ENCODE measurements at regions not wholly inside any gene's neighbourhood (a gene's known extent, or its start where the extent isn't known, plus 50 kb on each side); places are given as distances from the start of the nearest gene placed in this dataset.

GRCh38 chr6:90695316-90695715, 108.4 kb upstream of the MAP3K7 start:
- in situ Hi-C loops (cut with MboI; ENCODE audit: low sequenced_read_pairs, unreplicated experiment) = no loop called here
- no peak for DNase-seq (ENCODE audit: low spot score)
- no peak for TF ChIP-seq CTCF (IDR thresholded peaks at IDR 0.05; ENCODE audit: borderline replicate concordance, control extremely low read depth, extremely low read depth, insufficient read depth, missing control alignments)

GRCh38 chr6:90694802-90695201, 107.9 kb upstream of the MAP3K7 start:
- DNase-seq (ENCODE audit: low spot score) = no peak
- in situ Hi-C loops (cut with MboI; ENCODE audit: low sequenced_read_pairs, unreplicated experiment) = no loop called here
- TF ChIP-seq CTCF (IDR thresholded peaks at IDR 0.05; ENCODE audit: borderline replicate concordance, control extremely low read depth, extremely low read depth, insufficient read depth, missing control alignments) = no peak

- peak; percentile 8 for TF ChIP-seq CTCF (IDR thresholded peaks at IDR 0.05; ENCODE audit: borderline replicate concordance, control extremely low read depth, extremely low read depth, insufficient read depth, missing control alignments)
- in situ Hi-C loops (cut with MboI; ENCODE audit: low sequenced_read_pairs, unreplicated experiment) = no loop called here
- DNase-seq (ENCODE audit: low spot score) = no peak
Measured at GRCh38 chr6:90691823-90692222, 105.0 kb upstream of the MAP3K7 start.

GRCh38 chr6:90689172-90689571, 102.3 kb upstream of the MAP3K7 start:
- DNase-seq (ENCODE audit: low spot score) = no peak
- in situ Hi-C loops (cut with MboI; ENCODE audit: low sequenced_read_pairs, unreplicated experiment) = no loop called here
- no peak for TF ChIP-seq CTCF (IDR thresholded peaks at IDR 0.05; ENCODE audit: borderline replicate concordance, control extremely low read depth, extremely low read depth, insufficient read depth, missing control alignments)

GRCh38 chr6:90687775-90688380, 101.0 kb upstream of the MAP3K7 start:
- no peak for DNase-seq (ENCODE audit: low spot score)
- TF ChIP-seq CTCF (IDR thresholded peaks at IDR 0.05; ENCODE audit: borderline replicate concordance, control extremely low read depth, extremely low read depth, insufficient read depth, missing control alignments) = no peak
- in situ Hi-C loops (cut with MboI; ENCODE audit: low sequenced_read_pairs, unreplicated experiment) = no loop called here

GRCh38 chr6:90681863-90682262, 95.0 kb upstream of the MAP3K7 start:
- in situ Hi-C loops (cut with MboI; ENCODE audit: low sequenced_read_pairs, unreplicated experiment) = no loop called here
- DNase-seq (ENCODE audit: low spot score) = no peak
- no peak for TF ChIP-seq CTCF (IDR thresholded peaks at IDR 0.05; ENCODE audit: borderline replicate concordance, control extremely low read depth, extremely low read depth, insufficient read depth, missing control alignments)

Data from GM13976 (cell line).